ENCODE measurements at regions not wholly inside any gene's neighbourhood (a gene's known extent, or its start where the extent isn't known, plus 50 kb on each side); places are given as distances from the start of the nearest gene placed in this dataset.

DNA sequence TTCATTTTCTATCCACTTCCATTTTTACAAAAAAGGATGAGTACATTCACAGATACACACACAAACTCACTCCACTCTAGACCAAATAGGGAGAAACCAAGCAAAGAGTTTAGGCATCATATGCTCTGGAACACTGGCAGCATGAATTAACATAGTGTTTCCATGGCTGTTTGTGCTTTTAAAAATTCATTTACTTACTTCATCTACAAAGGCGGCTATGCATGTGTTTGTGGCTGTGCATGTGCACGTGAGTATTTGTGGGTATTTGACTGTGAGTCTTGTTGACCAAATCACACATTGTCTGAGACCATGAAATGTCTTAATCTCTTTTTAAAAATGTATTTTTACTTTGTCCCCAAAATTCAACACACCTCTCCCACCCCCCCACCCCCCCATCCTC lies 203.0 kb upstream of the SESN3 start:
- H3K9me3 Mint-ChIP-seq: no peaks in the 10 kb centered on the region
- peaks cover 0 to 3% of the 10 kb centered on the region in 2 donors for H3K27me3 Mint-ChIP-seq (ENCODE audit: low read depth in 2 of 2)
- H3K27me3 ChIP-seq (ENCODE audit: control insufficient read depth, insufficient read depth, low read length): no peaks in the 10 kb centered on the region
- H3K4me1 Mint-ChIP-seq: peaks cover 22 to 27% of the 10 kb centered on the region in 2 donors
- peaks cover 9% of the 10 kb centered on the region for H3K4me1 ChIP-seq (ENCODE audit: control insufficient read depth, insufficient read depth, low read length)
- H3K27ac Mint-ChIP-seq: no peak overlapping the region
- H3K4me3 ChIP-seq (ENCODE audit: low read length): no peak overlapping the region
- intact Hi-C loops (cut with micrococcal nuclease): loop anchor here (10.0 kb wide), 1 partner anchor 279 kb away; no protein-coding TSS in a partner anchor
- ATAC-seq (peak in 2 of 3 donors; percentile 49 to 63), DNase-seq (no peak)
- H3K36me3 ChIP-seq (ENCODE audit: control insufficient read depth, insufficient read depth, low read length): no peaks in the 10 kb centered on the region
- WGBS (ENCODE audit: insufficient coverage): no CpG with 5 or more reads among the region's 2 CpGs
- H3K27ac ChIP-seq (ENCODE audit: low read length): no peak overlapping the region
- no peak for TF ChIP-seq CTCF (IDR thresholded peaks at IDR 0.05)
- no peaks in the 10 kb centered on the region for H3K36me3 Mint-ChIP-seq
- no peak overlapping the region for H3K4me3 Mint-ChIP-seq
- H3K9me3 ChIP-seq (ENCODE audit: control insufficient read depth, insufficient read depth, low read length): no peaks in the 10 kb centered on the region

- DNase-seq: no peak
- H3K27ac Mint-ChIP-seq: no peak overlapping the region
- H3K36me3 Mint-ChIP-seq: no peaks in the 10 kb centered on the region
- Histone ChIP-seq H3K4me3 (ENCODE audit: low read length) (no peak overlapping the region), H3K27me3 (ENCODE audit: control insufficient read depth, insufficient read depth, low read length) (no peaks in the 10 kb centered on the region), H3K9me3 (ENCODE audit: control insufficient read depth, insufficient read depth, low read length) (no peaks in the 10 kb centered on the region), H3K27ac (ENCODE audit: low read length) (no peak overlapping the region), H3K36me3 (ENCODE audit: control insufficient read depth, insufficient read depth, low read length) (no peaks in the 10 kb centered on the region), H3K4me1 (ENCODE audit: control insufficient read depth, insufficient read depth, low read length) (peaks cover 9% of the 10 kb centered on the region)
- ATAC-seq: no peak
- intact Hi-C loops (cut with micrococcal nuclease): loop anchor here (10.0 kb wide), 1 partner anchor 278 kb away; no protein-coding TSS in a partner anchor
- 86% methylated on average over 3 of the region's 4 CpGs for WGBS (ENCODE audit: insufficient coverage)
- no peak for TF ChIP-seq CTCF (IDR thresholded peaks at IDR 0.05)
- H3K4me3 Mint-ChIP-seq: no peak overlapping the region
- H3K27me3 Mint-ChIP-seq (ENCODE audit: low read depth in 2 of 2): peaks cover 0 to 3% of the 10 kb centered on the region in 2 donors
- H3K4me1 Mint-ChIP-seq: peaks cover 22 to 27% of the 10 kb centered on the region in 2 donors
- H3K9me3 Mint-ChIP-seq: no peaks in the 10 kb centered on the region
Observed at GRCh38 chr11:95432714-95433503, 201.9 kb upstream of the SESN3 start.

DNA sequence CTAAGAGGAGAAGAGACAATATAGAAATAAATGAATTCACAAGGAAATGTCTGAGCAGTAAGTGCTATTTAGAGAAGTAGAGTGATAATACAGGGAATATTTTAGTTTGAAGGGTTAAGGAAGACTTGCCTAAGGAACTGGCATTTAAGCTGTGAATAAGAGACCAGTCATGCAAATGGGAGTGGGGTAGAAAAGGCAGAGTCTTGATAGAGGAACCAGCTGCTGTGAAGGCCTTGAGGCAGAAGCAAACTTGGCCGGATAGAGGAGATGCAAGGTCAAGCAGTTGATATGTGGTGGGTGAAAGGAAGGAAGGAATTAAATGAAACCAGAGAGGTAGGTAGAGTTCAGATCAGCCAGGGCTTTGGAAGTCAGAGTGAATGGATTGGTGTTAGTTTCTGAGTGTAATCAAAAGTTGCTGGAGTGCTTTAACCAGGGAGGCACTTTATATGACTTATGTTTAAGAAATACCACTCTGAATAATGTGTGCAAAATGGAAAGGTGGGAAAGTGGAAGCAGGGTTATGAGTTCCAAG lies 198.4 kb upstream of the SESN3 start:
- Histone ChIP-seq H3K9me3 (ENCODE audit: control insufficient read depth, insufficient read depth, low read length) (no peaks in the 10 kb centered on the region), H3K4me3 (ENCODE audit: low read length) (no peak overlapping the region), H3K27me3 (ENCODE audit: control insufficient read depth, insufficient read depth, low read length) (no peaks in the 10 kb centered on the region), H3K27ac (ENCODE audit: low read length) (no peak overlapping the region), H3K36me3 (ENCODE audit: control insufficient read depth, insufficient read depth, low read length) (no peaks in the 10 kb centered on the region), H3K4me1 (ENCODE audit: control insufficient read depth, insufficient read depth, low read length) (peaks cover 2% of the 10 kb centered on the region)
- Mint-ChIP-seq H3K36me3 (no peaks in the 10 kb centered on the region), H3K27me3 (ENCODE audit: low read depth in 2 of 2) (peaks cover 6 to 7% of the 10 kb centered on the region in 2 donors), H3K4me3 (no peak overlapping the region), H3K27ac (no peak overlapping the region), H3K9me3 (no peaks in the 10 kb centered on the region), H3K4me1 (peaks cover 8 to 11% of the 10 kb centered on the region in 2 donors)
- 87% methylated on average over 1 of the region's 1 CpG for WGBS (ENCODE audit: insufficient coverage)
- ATAC-seq: no peak
- TF ChIP-seq CTCF (IDR thresholded peaks at IDR 0.05): no peak
- intact Hi-C loops (cut with micrococcal nuclease): no loop called here
- DNase-seq: no peak
